Omental fat pad (tissue), 3 donors: ENCODE measurements at regions not wholly inside any gene's neighbourhood (a gene's known extent, or its start where the extent isn't known, plus 50 kb on each side); places are given as distances from the start of the nearest gene placed in this dataset.
"Not testable (repeated sequence)": the region's sequence is repeated elsewhere in the genome, so short reads cannot be mapped to it uniquely, and the experiment has no call there.

ENCODE experiments used
- ATAC-seq: fragments of 150-250 bp; one replicate; pipeline ENCODE4 v1.9.1; 2016; ENCODE audit warnings: mild to moderate bottlenecking, moderate library complexity; ENCODE audit not compliant: low FRiP score
- DNase-seq: peaks from one replicate; pipeline ENCODE4 v3.0.0-alpha.2; 2019; ENCODE audit warnings: low spot score
- TF ChIP-seq, protein P1 (sequence below), 3 donors: fragments of 450-650 bp; IDR thresholded peaks; one replicate each; pipeline ENCODE4 v1.5.1; 2016 to 2017; ENCODE audit warnings: antibody characterized with exemption in 3 of 3, mild to moderate bottlenecking in 3 of 3, moderate library complexity in 2 of 3

DNA sequence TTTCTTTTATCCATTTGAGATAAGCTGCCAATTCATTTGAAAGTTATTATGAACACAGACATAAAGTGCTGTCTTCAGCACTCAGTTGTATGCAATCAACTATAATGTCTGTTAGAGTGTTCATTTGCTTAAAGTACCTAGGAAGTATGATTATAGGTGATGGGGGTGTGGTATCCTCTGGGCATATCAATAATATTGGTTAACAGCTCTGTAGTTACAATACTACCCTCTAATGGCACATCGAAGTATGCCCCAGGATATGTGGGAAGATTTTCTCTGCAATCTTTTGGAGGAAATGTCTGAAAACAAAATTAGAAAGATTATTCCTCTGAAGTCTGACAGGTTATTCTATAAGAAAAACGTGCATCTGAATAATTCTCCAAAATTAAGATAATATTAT lies 429.7 kb downstream of the ARL4A start:
- TF ChIP-seq, protein P1, sequence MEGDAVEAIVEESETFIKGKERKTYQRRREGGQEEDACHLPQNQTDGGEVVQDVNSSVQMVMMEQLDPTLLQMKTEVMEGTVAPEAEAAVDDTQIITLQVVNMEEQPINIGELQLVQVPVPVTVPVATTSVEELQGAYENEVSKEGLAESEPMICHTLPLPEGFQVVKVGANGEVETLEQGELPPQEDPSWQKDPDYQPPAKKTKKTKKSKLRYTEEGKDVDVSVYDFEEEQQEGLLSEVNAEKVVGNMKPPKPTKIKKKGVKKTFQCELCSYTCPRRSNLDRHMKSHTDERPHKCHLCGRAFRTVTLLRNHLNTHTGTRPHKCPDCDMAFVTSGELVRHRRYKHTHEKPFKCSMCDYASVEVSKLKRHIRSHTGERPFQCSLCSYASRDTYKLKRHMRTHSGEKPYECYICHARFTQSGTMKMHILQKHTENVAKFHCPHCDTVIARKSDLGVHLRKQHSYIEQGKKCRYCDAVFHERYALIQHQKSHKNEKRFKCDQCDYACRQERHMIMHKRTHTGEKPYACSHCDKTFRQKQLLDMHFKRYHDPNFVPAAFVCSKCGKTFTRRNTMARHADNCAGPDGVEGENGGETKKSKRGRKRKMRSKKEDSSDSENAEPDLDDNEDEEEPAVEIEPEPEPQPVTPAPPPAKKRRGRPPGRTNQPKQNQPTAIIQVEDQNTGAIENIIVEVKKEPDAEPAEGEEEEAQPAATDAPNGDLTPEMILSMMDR (IDR thresholded peaks at IDR 0.05), result no peak
- no peak for ATAC-seq

DNA sequence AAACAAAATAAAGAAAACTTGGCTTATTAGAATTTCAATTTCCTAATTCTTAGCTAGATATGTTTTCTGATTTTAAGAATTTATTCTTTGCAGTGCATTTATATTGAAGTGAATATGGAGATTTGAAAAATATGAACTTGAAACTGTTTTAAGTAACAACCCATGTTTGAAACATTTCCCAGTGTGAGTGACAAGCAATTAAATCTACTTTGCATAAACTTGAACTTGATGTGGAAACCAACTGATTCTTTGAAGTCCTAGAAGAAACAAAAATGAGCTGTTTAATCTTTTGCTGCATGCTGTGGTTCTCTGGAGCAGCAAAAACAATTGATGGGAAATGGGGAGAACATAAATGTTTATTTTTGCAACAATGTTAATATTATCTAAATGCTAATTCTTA lies 430.2 kb downstream of the ARL4A start:
- DNase-seq, result no peak
- no peak for ATAC-seq
- TF ChIP-seq, protein P1 (IDR thresholded peaks at IDR 0.05), result no peak

More for the DNA sequence above, 429.7 kb downstream of the ARL4A start:
- no peak for DNase-seq

DNA sequence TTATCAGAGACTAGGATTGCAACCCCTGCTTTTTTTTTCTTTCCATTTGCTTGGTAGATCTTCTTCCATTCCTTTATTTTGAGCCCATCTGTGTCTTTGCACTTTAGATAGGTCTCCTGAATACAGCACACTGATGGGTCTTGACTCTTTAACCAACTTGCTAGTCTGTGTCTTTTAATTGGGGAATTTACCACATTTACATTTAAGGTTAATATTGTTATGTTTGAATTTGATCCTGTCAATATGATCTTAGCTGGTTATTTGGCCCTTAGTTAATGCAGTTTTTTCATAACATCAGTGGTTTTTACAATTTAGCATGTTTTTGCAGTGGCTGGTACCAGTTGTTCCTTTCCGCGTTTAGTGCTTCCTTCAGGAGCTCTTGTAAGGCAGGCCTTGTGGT lies 437.2 kb downstream of the ARL4A start:
- ATAC-seq, DNase-seq: not testable (repeated sequence)

DNA sequence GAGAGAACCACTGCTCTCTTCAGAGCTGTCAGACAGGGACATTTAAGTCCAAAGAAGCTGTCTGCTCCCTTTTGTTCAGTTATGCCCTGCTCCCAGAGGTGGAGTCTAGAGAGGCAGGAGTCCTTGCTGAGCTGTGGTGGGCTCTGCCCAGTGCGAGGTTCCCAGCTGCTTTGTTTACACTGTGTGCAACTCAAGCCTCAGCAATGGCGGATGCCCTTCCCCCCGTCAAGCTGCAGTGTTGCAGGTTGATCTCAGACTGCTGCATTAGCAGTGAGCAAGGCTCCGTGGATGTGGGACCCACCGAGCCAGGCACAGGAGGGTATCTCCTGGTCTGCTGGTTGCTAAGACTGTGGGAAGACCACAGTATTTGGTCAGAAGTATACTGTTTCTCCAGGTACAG lies 438.9 kb downstream of the ARL4A start:
- TF ChIP-seq, protein P1 (IDR thresholded peaks at IDR 0.05), result no peak
- ATAC-seq, result no peak
- no peak for DNase-seq

DNA sequence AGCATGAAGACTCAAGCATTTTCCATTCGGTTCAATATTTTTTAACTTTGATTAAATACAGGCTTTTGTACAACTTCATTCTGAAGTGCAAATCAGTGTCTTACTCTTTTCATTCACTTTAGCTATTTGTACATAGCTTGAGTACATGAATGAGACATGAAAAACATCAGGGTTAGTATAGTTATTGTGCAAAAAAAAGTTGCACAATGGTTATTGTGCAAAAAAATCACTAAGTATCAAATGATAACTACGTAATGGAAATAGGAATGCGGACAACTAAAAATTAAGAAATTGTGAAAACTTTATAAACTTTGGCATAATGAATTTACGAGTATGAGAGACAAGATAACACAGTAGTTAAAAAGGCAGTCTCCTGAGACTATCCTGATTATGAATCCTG lies 442.9 kb downstream of the ARL4A start:
- DNase-seq (no peak), ATAC-seq (no peak)
- TF ChIP-seq, protein P1 (IDR thresholded peaks at IDR 0.05), result no peak

DNA sequence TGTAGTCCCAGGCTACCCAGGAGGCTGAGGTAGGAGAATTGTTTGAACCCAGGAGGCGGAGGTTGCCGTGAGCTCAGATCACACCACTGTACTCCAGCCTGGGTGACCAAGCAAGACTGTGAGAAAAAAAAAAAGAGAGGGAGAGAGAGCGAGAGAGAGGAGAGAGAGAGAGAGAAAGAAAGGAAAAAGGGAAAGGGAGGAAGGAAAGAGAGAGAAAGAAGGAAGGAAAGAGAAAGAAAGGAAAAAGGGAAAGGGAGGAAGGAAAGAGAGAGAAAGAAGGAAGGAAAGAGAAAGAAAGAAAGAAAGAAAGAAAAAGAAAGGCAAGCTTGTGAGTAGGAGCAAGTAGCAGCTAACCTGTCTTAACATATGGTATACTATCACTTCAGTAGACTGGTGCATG lies 443.5 kb downstream of the ARL4A start:
- not testable (repeated sequence) for ATAC-seq, DNase-seq

DNA sequence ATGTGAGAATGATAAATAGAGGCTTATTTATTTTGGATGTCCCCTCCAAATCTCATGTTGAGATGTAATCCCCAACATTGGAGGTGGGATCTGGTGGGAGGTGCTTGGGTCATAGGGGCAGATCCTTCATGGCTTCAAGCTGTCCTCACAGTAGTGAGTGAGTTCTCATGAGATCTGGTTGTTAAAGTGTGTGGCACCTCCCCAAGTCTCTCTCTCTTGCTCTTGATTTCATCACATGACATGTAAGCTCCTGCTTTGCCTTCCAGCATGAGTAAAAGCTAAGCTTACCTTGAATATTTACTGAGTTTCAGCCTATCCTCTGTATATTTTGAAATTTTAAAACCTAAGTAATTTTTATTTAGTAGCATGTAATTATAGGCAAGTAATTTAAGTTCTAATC lies 444.9 kb downstream of the ARL4A start:
- DNase-seq, result no peak
- ATAC-seq, result no peak
- TF ChIP-seq, protein P1 (IDR thresholded peaks at IDR 0.05), result no peak

DNA sequence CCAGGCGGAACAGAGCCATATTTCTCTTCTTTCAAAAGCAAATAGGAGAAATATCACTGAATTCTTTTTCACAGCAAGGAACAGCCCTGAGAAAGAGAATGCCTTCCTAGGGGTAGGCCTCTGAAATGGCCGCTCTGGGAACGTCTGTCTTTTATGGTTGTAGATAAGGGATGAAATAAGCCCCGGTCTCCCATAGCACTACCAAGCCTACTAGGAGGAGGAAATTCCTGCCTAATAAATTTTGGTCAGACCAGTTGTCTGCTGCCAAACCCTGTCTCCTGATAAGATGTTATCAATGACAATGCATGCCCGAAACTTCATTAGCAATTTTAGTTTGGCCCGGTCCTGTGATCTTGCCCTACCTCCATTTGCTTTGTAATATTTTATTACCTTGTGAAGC lies 448.9 kb downstream of the ARL4A start:
- not testable (repeated sequence) for ATAC-seq, DNase-seq

DNA sequence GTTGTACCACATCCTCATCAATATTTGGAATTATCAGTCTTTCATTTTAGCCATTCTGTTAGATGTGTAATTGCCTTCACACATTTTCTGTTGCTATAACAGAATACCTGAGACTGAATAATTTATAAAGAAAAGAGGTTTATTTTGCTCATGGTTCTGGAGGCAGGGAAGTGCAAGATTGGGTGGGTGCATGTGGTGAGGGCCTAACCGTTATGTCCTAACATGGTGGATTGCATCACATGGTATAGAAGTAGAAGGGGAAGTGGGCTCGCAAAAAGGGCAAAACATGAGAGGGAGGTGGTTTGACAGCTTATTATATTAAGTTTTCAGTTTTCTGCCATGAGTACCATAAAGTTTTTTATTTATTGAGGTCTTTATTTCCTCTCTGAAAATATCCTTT lies 452.0 kb downstream of the ARL4A start:
- ATAC-seq (no peak), DNase-seq (no peak)
- TF ChIP-seq, protein P1 (IDR thresholded peaks at IDR 0.05), result no peak
